GM21619 (cell line): ENCODE measurements at regions not wholly inside any gene's neighbourhood (a gene's known extent, or its start where the extent isn't known, plus 50 kb on each side); places are given as distances from the start of the nearest gene placed in this dataset.

Source experiments
- ATAC-seq: cut with Tn5 transposase; IDR thresholded peaks from one replicate; pipeline ENCODE4 v1.9.1; 2021; ENCODE audit not compliant: unreplicated experiment

- no peak for ATAC-seq
Observed at GRCh38 chr1:37128091-37128490, 93.8 kb upstream of the GRIK3 start.

GRCh38 chr1:37130221-37130948 is 96.1 kb upstream of the GRIK3 start:
- ATAC-seq = no peak

DNA sequence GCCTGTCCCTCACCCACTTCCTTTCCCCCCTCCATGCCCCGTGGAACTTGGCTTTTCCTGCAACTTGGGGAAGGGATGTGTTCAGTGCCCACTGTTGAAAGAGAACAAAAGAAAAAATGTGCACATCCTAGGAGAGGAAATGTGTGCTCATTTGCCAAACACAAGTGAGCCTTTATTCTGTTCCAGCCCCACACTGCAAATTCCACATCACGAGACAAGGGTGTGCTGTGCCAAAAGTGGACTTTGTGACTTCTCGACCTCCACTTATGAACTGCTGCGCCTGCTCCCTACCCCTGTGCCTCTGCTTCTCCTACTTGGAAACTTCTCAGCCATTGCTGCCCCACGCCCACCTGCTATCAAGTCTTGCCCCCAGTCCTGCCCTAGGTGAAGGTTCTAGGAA is 97.0 kb upstream of the GRIK3 start:
- ATAC-seq = no peak

- no peak for ATAC-seq
Observed at GRCh38 chr1:37133276-37134145, 99.2 kb upstream of the GRIK3 start.

GRCh38 chr1:37134599-37134998 is 100.3 kb upstream of the GRIK3 start:
- ATAC-seq = no peak

DNA sequence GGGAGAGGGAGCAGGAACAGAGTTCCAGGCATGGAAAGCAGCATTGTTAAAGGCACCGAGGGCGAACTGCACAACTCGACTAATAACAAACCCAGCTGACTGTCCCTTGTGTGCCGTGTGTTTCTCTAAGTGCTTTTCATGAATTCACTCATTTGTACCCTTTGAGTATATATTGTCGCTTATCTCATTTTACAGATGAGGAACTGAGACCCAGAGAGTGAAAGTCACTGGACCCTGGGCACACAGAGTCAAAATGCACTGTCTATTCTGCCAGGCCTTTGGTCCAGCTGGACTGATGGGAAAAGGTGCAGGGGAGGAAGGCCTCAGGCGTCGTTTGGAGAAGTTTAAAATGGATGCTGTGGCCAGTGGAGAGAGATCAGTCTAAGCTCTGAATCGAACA is 100.7 kb upstream of the GRIK3 start:
- no peak for ATAC-seq

- ATAC-seq = no peak
Observed at GRCh38 chr1:37137014-37137413, 102.7 kb upstream of the GRIK3 start.

GRCh38 chr1:37137601-37138000 is 103.3 kb upstream of the GRIK3 start:
- ATAC-seq = no peak

DNA sequence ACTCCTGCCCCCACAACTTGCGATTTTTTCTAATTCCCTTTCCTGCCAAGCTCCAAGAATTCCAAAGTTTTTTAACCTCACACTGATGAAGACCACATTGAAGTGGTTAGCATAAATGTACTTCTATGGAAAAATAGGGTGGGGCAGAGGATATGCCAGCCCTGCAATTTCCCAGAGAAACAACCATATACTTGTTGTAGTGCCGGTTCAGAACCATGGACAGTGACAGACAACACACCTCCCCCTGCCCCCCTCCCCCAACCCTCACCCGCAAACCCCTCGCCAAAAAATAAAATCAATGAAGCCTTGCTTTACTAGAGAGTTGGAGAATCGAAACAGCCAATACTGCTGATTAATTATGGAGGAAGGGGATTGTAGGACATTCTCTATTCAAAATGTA is 109.5 kb upstream of the GRIK3 start:
- no peak for ATAC-seq

DNA sequence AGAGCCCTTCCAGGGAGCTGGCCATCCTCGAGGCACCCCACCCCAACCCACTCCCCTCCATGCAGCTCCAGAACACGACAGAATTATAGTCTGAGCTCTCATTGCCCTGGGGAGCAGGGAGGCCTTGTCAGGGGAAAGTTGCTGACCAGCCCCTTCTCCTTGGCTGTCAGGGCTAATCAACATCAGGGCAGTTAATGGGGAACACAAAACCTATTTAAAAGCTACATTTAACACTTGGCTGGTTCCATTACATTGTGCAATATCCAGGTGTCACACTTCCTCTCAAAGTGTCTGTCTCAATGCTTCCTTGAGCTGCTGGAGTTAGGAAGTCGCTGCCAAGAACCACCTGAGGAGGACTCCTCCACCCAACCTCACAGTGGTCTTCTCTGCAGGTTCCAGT is 111.8 kb upstream of the GRIK3 start:
- no peak for ATAC-seq

- no peak for ATAC-seq
Observed at GRCh38 chr1:37147392-37147831, 113.1 kb upstream of the GRIK3 start.

DNA sequence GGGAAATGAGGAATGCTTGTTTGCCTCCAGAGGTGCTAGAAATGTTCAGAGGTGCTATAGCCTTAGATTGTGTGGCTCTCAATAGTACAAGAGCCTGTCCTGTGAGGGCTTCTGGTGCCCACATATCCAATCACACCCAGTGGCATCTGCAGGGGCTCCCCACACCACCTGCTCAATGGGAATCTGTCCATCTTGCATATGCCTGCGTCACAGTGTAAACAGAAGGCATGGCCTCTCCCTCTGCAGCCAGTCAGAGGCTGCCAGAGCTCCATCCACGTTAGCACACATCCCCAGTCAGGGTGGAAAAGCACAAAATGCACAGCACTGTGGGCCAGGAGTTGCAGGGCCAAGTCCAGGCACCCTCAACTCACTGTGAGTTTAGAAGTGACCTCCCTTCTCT is 113.6 kb upstream of the GRIK3 start:
- ATAC-seq = no peak

- ATAC-seq = no peak
Observed at GRCh38 chr1:37148663-37149062, 114.3 kb upstream of the GRIK3 start.

GRCh38 chr1:37149296-37149695 is 115.0 kb upstream of the GRIK3 start:
- no peak for ATAC-seq

GRCh38 chr1:37150986-37151385 is 116.7 kb upstream of the GRIK3 start:
- ATAC-seq = no peak

DNA sequence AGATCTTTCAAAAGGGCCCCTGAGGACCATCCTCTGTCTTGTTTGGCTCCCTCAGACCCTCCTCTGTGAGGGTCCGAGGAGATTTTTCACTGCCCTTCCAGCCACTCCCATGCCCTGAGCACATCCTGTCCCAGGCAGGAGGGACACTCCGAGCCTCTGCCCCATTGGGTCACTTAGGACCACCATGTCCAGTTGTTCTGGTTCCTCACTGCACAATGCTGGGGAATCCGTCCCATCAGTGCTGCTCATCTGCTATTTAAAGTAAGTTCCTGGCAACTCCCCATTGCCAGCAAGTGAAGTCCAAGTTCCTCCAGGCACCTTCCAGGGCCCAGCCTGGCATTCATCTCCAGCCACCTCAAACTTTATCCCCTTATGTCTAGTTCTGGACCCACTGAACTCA is 117.5 kb upstream of the GRIK3 start:
- no peak for ATAC-seq

GRCh38 chr1:37152491-37152890 is 118.2 kb upstream of the GRIK3 start:
- ATAC-seq = no peak

DNA sequence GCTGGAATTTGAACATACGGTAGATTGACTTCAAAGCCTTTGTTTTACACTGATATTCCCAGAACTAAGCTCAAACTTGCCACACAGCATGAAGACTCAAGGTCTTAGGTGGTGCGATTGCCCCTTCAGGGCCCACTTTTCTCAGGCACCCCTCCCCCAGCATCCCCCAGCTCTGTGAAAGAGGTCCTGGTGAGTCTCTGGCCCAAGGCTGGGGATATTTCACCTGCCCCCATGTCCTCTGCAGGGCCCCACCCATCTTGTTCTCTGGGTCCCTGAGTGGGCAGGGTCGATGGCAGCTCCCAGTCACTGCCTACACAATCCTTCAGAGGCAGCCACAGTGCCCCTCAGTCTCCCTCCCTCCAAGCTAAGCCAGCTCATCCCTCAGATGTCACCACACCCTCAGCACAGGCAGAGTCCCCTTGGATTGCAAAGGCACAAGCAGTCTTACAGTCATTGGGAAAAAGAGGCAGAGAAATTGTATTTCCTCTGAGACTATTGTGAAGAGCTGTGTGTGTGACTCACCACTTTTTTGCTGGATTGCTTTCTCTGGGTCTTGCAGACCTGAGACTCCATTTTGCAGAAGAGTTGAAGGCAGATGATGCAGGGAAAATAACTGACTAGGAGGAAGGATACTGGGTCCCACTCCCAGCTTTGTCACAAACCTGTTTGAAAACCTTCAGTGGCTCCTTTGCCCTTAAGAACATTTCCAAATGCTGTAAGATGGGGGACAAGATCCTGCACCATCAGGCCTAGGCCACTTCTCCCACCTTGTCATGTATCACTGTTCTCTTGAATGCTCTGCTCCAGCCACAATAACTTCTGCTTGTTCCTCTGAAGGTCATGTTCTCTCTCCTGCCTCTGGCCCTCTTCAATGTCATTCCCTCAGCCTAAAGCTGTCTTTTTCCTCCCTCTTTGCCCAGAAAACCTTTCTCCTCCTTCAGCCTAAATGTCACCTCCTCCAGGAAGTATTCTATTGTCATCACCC is 119.1 kb upstream of the GRIK3 start:
- ATAC-seq = no peak

- ATAC-seq = no peak
Observed at GRCh38 chr1:37156646-37157045, 122.3 kb upstream of the GRIK3 start.

DNA sequence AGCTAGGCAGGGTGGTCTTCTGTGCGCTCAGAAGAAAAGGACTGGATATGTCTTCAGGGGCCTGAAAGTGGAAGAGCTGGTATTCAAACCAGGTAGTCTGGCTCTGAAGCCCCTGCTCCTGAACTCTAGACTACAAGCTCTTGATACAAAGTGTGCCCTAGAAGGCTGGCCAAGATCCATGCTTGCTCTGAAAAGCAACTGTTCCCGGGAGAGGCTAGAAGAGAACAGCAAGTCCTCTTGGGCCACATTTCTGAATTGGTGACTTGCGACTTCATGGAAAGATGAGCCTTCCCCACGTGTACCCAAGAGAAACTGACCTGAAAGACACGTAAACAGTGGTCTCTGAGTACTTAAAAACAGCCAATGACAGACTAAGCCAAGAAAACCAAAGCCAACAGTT is 123.3 kb upstream of the GRIK3 start:
- ATAC-seq = no peak

DNA sequence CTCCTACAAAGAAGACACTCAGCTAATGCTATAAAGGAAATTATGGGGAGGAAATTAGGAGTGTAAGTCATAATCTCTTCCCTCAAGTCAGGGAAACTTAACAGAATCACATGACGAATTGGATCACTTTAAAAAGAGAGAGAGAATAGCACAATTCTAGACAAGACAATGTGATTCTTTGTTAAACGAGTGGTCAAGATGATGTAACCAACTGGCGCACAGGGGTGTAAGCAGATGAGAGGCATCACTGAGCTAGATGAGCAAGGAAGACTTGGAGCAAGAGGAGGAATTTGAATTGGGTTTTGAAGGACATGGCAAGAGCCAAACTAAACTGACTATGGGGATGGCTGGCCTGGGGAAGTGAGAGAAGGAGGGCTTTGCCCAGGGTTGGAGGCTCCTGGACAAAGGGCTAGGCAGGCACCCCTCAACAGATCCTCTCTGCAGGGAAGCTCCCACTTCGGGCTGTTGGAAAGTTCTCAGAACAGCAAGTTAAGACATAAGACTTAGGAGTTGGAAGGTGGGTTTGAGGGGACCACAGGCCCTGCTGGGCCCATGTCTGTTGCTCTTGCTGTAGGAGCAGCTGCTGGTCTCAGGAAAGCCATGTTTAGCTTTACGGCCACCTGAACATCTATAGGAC is 123.9 kb upstream of the GRIK3 start:
- no peak for ATAC-seq
